ENCODE measurements at regions not wholly inside any gene's neighbourhood (a gene's known extent, or its start where the extent isn't known, plus 50 kb on each side); places are given as distances from the start of the nearest gene placed in this dataset.

DNA sequence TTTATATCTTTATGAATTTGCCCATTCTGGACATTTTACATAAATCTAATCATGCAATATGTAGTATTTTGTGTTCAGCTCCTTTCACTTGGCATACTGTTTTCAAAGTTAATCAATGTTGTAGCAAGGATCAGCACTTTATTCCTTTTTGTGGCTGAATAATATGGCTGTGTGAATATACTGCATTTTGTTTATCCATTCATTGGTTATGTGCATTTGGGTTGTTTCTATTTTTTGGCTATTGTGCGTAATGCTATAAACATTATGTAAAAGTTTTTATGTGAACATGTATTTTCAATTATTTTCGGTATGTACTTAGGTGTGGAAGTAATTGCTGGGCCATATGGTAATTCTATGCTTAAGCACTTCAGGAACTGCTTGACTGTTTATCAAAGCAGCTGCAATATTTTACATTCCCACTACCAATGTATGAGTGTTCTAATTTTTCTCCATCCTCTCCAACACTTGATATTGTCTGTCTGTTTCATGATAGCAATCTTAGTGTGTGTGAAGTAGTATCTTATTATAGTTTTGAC is 101.3 kb upstream of the P2RY1 start:
- in situ Hi-C loops (cut with MboI; ENCODE audit: low pct_ligation_motif_present in 1 of 4, low pct_unique_long_range_greater_than_20kb in 1 of 4, low sequenced_read_pairs in 3 of 4) (no loop called here), intact Hi-C loops (cut with DNase I; ENCODE audit: low total_unique reads) (no loop called here)
- Histone ChIP-seq H3K27ac (no peak overlapping the region), H3K9me3 (no peaks in the 10 kb centered on the region), H3K36me3 (no peaks in the 10 kb centered on the region), H3K4me1 (no peaks in the 10 kb centered on the region), H3K27me3 (no peaks in the 10 kb centered on the region), H3K4me3 (no peak overlapping the region)
- WGBS, 2 donors (ENCODE audit: low coverage in 1 of 2): 94% methylated on average over 2 of the region's 2 CpGs
- TF ChIP-seq POLR2AphosphoS5 (IDR thresholded peaks at IDR 0.05) (no peak), EP300 (IDR thresholded peaks at IDR 0.05; ENCODE audit: low read depth) (no peak), POLR2A (IDR thresholded peaks at IDR 0.05) (no peak)
- TF ChIP-seq, protein P1, sequence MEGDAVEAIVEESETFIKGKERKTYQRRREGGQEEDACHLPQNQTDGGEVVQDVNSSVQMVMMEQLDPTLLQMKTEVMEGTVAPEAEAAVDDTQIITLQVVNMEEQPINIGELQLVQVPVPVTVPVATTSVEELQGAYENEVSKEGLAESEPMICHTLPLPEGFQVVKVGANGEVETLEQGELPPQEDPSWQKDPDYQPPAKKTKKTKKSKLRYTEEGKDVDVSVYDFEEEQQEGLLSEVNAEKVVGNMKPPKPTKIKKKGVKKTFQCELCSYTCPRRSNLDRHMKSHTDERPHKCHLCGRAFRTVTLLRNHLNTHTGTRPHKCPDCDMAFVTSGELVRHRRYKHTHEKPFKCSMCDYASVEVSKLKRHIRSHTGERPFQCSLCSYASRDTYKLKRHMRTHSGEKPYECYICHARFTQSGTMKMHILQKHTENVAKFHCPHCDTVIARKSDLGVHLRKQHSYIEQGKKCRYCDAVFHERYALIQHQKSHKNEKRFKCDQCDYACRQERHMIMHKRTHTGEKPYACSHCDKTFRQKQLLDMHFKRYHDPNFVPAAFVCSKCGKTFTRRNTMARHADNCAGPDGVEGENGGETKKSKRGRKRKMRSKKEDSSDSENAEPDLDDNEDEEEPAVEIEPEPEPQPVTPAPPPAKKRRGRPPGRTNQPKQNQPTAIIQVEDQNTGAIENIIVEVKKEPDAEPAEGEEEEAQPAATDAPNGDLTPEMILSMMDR (IDR thresholded peaks at IDR 0.05): no peak
- no peak for DNase-seq

DNA sequence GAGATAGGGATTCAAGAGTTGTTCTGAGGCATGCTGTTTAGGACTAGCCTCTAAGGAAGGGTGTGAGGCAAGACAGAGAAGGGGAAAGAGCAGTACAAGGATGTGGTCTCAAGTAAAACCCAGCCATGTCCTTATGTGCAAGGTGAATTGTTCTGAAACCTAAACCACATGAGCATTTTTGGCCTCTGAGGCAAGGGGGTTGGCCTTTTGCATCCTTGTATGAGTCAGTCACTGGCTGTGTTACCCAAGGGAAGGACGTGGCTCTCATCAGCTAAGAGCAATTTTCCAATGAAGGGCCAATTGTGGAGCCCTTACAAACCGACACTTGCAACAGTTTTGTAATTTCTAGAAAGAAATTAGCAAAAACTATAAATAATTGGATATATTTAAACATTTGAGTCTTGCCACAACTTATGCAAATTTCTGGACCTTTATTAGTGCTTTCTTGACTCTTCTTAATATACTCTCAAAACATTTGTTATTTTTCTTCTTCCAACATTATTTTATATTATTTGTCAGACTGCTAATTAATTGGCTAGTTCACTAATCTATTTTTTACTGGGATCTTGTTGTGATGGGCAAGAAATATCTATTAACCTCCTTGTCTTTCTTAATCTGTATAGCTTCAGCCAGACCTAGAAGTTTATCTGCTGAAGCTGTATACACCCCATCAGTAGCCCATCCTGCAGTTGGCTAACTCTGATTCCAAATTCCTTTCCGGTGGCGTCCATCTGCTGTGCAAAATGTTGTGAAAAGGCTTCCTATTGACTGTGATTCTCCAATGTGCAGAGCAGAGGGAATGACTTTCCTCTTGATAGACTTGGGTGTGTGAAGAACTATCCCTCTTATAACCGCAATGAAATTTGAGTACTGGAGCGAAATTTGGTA is 97.7 kb upstream of the P2RY1 start:
- in situ Hi-C loops (cut with MboI; ENCODE audit: low pct_ligation_motif_present in 1 of 4, low pct_unique_long_range_greater_than_20kb in 1 of 4, low sequenced_read_pairs in 3 of 4): no loop called here
- no peaks in the 10 kb centered on the region for H3K27me3 ChIP-seq
- DNase-seq: no peak
- H3K9me3 ChIP-seq: no peaks in the 10 kb centered on the region
- TF ChIP-seq POLR2AphosphoS5 (IDR thresholded peaks at IDR 0.05): no peak
- TF ChIP-seq, protein P1 (IDR thresholded peaks at IDR 0.05): no peak
- no peak for TF ChIP-seq EP300 (IDR thresholded peaks at IDR 0.05; ENCODE audit: low read depth)
- TF ChIP-seq POLR2A (IDR thresholded peaks at IDR 0.05): no peak
- 75 to 86% methylated on average over 4 to 6 of the region's 6 CpGs for WGBS, 2 donors (ENCODE audit: low coverage in 1 of 2)
- intact Hi-C loops (cut with DNase I; ENCODE audit: low total_unique reads): no loop called here
- H3K27ac ChIP-seq: no peak overlapping the region
- H3K36me3 ChIP-seq: no peaks in the 10 kb centered on the region
- H3K4me1 ChIP-seq: no peaks in the 10 kb centered on the region
- no peak overlapping the region for H3K4me3 ChIP-seq

DNA sequence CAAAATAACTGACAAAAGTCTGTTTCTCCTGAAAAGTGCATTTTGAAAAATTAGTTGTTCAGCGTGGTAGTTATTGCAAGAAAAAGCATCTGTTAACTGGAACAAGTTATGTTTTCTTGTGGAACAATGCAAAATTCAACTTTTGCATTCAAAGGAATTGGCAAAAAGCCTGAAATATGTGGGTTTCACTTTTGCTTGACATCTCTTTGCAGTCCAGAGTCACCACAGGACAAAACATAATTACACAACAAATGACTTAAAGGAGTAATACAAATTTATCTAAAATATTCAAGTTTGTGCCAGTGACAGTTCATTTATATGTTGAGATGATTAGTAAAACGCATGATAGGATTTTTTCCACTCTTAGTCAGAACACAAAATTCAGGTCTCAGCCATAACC is 96.3 kb upstream of the P2RY1 start:
- Histone ChIP-seq H3K4me3 (no peak overlapping the region), H3K4me1 (no peaks in the 10 kb centered on the region), H3K9me3 (no peaks in the 10 kb centered on the region), H3K27ac (no peak overlapping the region), H3K27me3 (no peaks in the 10 kb centered on the region), H3K36me3 (no peaks in the 10 kb centered on the region)
- WGBS, 2 donors (ENCODE audit: low coverage in 1 of 2): 18 to 55% methylated on average over 2 of the region's 2 CpGs
- in situ Hi-C loops (cut with MboI; ENCODE audit: low pct_ligation_motif_present in 1 of 4, low pct_unique_long_range_greater_than_20kb in 1 of 4, low sequenced_read_pairs in 3 of 4): no loop called here
- TF ChIP-seq, protein P1 (IDR thresholded peaks at IDR 0.05): no peak
- TF ChIP-seq POLR2AphosphoS5 (IDR thresholded peaks at IDR 0.05) (no peak), POLR2A (IDR thresholded peaks at IDR 0.05) (no peak), EP300 (IDR thresholded peaks at IDR 0.05; ENCODE audit: low read depth) (no peak)
- intact Hi-C loops (cut with DNase I; ENCODE audit: low total_unique reads): no loop called here
- no peak for DNase-seq

DNA sequence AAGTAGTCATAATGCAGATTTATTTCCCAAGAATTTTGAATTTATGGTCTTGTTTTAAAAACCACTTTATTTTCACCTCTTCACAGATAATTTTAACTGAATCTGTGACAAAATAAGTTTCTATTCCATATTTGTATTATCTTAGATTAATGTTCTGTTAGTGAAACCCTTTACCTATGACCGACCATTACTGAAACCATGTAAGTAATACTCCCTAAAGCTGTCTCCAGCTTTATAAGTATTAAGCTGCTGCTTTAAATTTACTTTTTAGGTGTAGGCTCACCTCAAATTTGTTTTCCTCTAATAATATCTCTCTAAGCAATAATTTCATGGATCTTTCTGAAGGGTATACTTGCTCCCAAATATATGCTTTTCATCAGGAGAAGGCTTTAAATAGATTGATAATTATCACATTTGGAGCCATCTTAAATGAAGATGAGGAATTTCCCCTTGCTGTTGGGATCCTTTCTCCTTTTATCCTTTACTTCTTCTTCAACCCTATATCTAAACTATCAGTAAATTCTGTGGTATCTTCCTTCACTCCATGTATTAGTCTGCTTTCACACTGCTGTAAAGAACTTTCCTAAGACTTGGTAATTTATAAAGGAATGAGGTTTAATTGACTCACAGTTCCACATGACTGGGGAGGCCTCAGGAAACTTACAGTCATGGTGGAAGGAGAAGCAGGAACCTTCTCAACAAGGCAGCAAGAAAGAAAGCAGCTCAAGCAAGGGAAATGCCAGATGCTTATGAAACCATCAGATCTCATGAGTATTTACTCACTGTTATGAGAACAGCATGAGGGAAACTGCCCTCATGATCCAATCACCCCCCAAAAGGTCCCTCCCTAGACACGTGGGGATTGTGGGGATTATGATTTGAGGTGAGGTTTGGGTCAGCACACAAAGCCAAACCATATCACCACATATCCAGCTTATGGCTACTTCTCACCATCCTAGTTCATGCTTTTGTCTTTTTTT is 92.3 kb upstream of the P2RY1 start:
- no peak for DNase-seq
- intact Hi-C loops (cut with DNase I; ENCODE audit: low total_unique reads) (no loop called here), in situ Hi-C loops (cut with MboI; ENCODE audit: low pct_ligation_motif_present in 1 of 4, low pct_unique_long_range_greater_than_20kb in 1 of 4, low sequenced_read_pairs in 3 of 4) (no loop called here)
- Histone ChIP-seq H3K4me3 (no peak overlapping the region), H3K27ac (no peak overlapping the region), H3K9me3 (no peaks in the 10 kb centered on the region), H3K36me3 (no peaks in the 10 kb centered on the region), H3K4me1 (no peaks in the 10 kb centered on the region), H3K27me3 (no peaks in the 10 kb centered on the region)
- TF ChIP-seq POLR2AphosphoS5 (IDR thresholded peaks at IDR 0.05) (no peak), EP300 (IDR thresholded peaks at IDR 0.05; ENCODE audit: low read depth) (no peak), POLR2A (IDR thresholded peaks at IDR 0.05) (no peak)
- TF ChIP-seq, protein P1 (IDR thresholded peaks at IDR 0.05): no peak
- WGBS, 2 donors (ENCODE audit: low coverage in 1 of 2): 83 to 89% methylated on average over 1 to 2 of the region's 2 CpGs

All from transverse colon (tissue), 4 donors.